ENCODE measurements at regions not wholly inside any gene's neighbourhood (a gene's known extent, or its start where the extent isn't known, plus 50 kb on each side); places are given as distances from the start of the nearest gene placed in this dataset.

DNA sequence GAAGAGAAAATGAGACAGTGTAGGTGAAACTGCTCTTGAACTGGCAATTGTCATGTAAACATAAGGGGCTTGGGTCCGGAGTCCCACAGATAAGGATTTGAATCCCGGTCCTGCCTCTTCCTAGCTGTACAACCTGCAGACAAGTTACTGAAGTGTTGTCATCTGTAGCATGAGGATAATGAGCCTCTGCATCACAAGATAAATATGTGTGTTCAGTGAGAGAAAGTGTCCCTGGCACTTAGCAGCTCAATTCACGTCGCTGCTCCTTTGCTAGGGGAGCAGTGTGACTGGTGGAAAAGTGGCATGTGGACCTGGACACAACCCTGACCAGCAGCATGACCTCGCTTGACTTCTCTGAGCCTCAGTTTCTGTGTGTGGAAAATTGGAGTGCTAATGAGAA is 73.7 kb upstream of the NECTIN1 start:
- Histone ChIP-seq H3K4me1 (replicated peaks in 1 of 2; ENCODE audit: control insufficient read depth in 2 of 2, insufficient read depth in 2 of 2, low read length in 2 of 2) (no peaks in the 10 kb centered on the region), H2AFZ (ENCODE audit: low read depth, low read length) (no peak overlapping the region), H3K27ac (ENCODE audit: extremely low read depth, low read depth, low read length) (no peak overlapping the region), H3K27me3 (ENCODE audit: control insufficient read depth in 2 of 2, insufficient read depth in 2 of 2, low read length in 2 of 2) (peaks cover 0 to 48% of the 10 kb centered on the region in 2 experiments; a peak in 2 of 5 replicates), H3K79me2 (ENCODE audit: control insufficient read depth, insufficient read depth, low read length) (no peaks in the 10 kb centered on the region), H3K4me3 (no peak overlapping the region), H3K4me2 (ENCODE audit: insufficient read depth, low read length) (no peak overlapping the region), H3K36me3 (ENCODE audit: control insufficient read depth, insufficient read depth, low read length) (no peaks in the 10 kb centered on the region), H3K9me3 (replicated peaks; ENCODE audit: control insufficient read depth, insufficient read depth, low read depth, low read length) (no peaks in the 10 kb centered on the region), H3K9me1 (ENCODE audit: control insufficient read depth, insufficient read depth, low read length) (no peaks in the 10 kb centered on the region), H4K20me1 (replicated peaks; ENCODE audit: control insufficient read depth, insufficient read depth, low read length) (peaks cover 8% of the 10 kb centered on the region), H3K9ac (ENCODE audit: insufficient read depth in 1 of 2, low read depth in 2 of 2, low read length in 2 of 2) (no peak overlapping the region)
- DNase-seq (ENCODE audit: extremely low read depth in 1 of 4, low spot score in 3 of 4) (no peak), FAIRE-seq (no peak), ATAC-seq (no peak)
- POLR2A ChIA-PET = no interaction called here
- TF ChIP-seq ZNF764 (CRISPR knock-in tag; IDR thresholded peaks at IDR 0.05; ENCODE audit: low read depth) (no peak), GATAD2A (IDR thresholded peaks at IDR 0.05) (no peak), CC2D1A (IDR thresholded peaks at IDR 0.05) (no peak), EZH2 (IDR thresholded peaks at IDR 0.05; ENCODE audit: borderline replicate concordance, low read depth, low read length) (no peak), ZNF143 (CRISPR knock-in tag; IDR thresholded peaks at IDR 0.05) (no peak), KLF1 (tag; IDR thresholded peaks at IDR 0.05) (no peak), L3MBTL2 (IDR thresholded peaks at IDR 0.05) (no peak), CBFB (CRISPR knock-in tag; IDR thresholded peaks at IDR 0.05) (no peak)
- in situ Hi-C loops (cut with MboI) (no loop called here), intact Hi-C loops (cut with micrococcal nuclease) (no loop called here)
- CTCF ChIA-PET (ENCODE audit: low intra/inter-chr PET ratio) = no interaction called here
- WGBS (ENCODE audit: insufficient coverage, low coverage, missing lambda C conversion rate) = 0% methylated on average over 5 of the region's 5 CpGs
- no TSS peak for BruUV-seq (replicated peaks)

DNA sequence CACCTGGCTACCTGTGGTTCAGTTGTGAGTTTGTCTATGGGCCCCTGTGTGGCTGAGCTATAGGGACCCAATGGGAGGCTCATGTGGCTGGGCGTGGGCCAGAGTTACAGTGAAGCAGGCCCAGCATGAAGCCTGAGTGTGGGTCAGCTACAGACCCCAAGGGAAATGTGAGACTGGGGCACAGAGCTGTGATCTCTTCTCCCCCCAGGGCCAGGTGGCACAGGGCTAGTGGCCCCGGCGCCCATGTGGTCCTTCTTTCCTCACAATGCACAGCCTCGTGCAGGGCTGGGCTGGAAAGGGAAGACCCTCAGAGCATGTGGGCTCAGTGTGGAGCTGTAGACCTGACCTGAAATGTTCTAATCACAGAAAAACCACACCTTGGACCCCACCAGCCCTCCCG is 71.6 kb upstream of the NECTIN1 start:
- H3K79me2 ChIP-seq (ENCODE audit: control insufficient read depth, insufficient read depth, low read length) = no peaks in the 10 kb centered on the region
- DNase-seq (ENCODE audit: extremely low read depth in 1 of 4, low spot score in 3 of 4) (no peak), ATAC-seq (no peak), FAIRE-seq (no peak)
- H3K27ac ChIP-seq (ENCODE audit: extremely low read depth, low read depth, low read length) = no peak overlapping the region
- WGBS (ENCODE audit: insufficient coverage, low coverage, missing lambda C conversion rate) = 0% methylated on average over 4 of the region's 5 CpGs
- no peak overlapping the region for H2AFZ ChIP-seq (ENCODE audit: low read depth, low read length)
- no peaks in the 10 kb centered on the region for H3K36me3 ChIP-seq (ENCODE audit: control insufficient read depth, insufficient read depth, low read length)
- CTCF ChIA-PET (ENCODE audit: low intra/inter-chr PET ratio) = no interaction called here
- BruUV-seq (replicated peaks) = no TSS peak
- no peak overlapping the region; a peak in 1 of 4 replicates for H3K9ac ChIP-seq (ENCODE audit: insufficient read depth in 1 of 2, low read depth in 2 of 2, low read length in 2 of 2)
- H3K9me3 ChIP-seq (replicated peaks; ENCODE audit: control insufficient read depth, insufficient read depth, low read depth, low read length) = no peaks in the 10 kb centered on the region
- no peaks in the 10 kb centered on the region for H3K9me1 ChIP-seq (ENCODE audit: control insufficient read depth, insufficient read depth, low read length)
- in situ Hi-C loops (cut with MboI) (no loop called here), intact Hi-C loops (cut with micrococcal nuclease) (no loop called here)
- POLR2A ChIA-PET = no interaction called here
- H3K4me2 ChIP-seq (ENCODE audit: insufficient read depth, low read length) = no peak overlapping the region
- peaks cover 0 to 2% of the 10 kb centered on the region in 2 experiments; a peak in 1 of 5 replicates for H3K4me1 ChIP-seq (replicated peaks in 1 of 2; ENCODE audit: control insufficient read depth in 2 of 2, insufficient read depth in 2 of 2, low read length in 2 of 2)
- H3K27me3 ChIP-seq (ENCODE audit: control insufficient read depth in 2 of 2, insufficient read depth in 2 of 2, low read length in 2 of 2) = peaks cover 0 to 52% of the 10 kb centered on the region in 2 experiments; a peak in 2 of 5 replicates
- no peak overlapping the region for H3K4me3 ChIP-seq
- H4K20me1 ChIP-seq (replicated peaks; ENCODE audit: control insufficient read depth, insufficient read depth, low read length) = peaks cover 10% of the 10 kb centered on the region
- no peak for TF ChIP-seq CHCHD3 (CRISPR knock-in tag; IDR thresholded peaks at IDR 0.05)
- TF ChIP-seq MTF1 (CRISPR knock-in tag; IDR thresholded peaks at IDR 0.05; ENCODE audit: borderline replicate concordance) = no peak
- TF ChIP-seq EGR1 (conservative IDR thresholded peaks at IDR 0.05) = no peak
- no peak for TF ChIP-seq SMARCA5 (IDR thresholded peaks at IDR 0.05)
- TF ChIP-seq FIP1L1 (IDR thresholded peaks at IDR 0.05; ENCODE audit: low read depth, low read length, poor library complexity, severe bottlenecking) = no peak
- TF ChIP-seq ZNF184 (CRISPR knock-in tag; IDR thresholded peaks at IDR 0.05) = no peak
- no peak for TF ChIP-seq CBFB (CRISPR knock-in tag; IDR thresholded peaks at IDR 0.05)
- no peak for TF ChIP-seq HDAC8 (tag; IDR thresholded peaks at IDR 0.05)
- TF ChIP-seq, protein P1, sequence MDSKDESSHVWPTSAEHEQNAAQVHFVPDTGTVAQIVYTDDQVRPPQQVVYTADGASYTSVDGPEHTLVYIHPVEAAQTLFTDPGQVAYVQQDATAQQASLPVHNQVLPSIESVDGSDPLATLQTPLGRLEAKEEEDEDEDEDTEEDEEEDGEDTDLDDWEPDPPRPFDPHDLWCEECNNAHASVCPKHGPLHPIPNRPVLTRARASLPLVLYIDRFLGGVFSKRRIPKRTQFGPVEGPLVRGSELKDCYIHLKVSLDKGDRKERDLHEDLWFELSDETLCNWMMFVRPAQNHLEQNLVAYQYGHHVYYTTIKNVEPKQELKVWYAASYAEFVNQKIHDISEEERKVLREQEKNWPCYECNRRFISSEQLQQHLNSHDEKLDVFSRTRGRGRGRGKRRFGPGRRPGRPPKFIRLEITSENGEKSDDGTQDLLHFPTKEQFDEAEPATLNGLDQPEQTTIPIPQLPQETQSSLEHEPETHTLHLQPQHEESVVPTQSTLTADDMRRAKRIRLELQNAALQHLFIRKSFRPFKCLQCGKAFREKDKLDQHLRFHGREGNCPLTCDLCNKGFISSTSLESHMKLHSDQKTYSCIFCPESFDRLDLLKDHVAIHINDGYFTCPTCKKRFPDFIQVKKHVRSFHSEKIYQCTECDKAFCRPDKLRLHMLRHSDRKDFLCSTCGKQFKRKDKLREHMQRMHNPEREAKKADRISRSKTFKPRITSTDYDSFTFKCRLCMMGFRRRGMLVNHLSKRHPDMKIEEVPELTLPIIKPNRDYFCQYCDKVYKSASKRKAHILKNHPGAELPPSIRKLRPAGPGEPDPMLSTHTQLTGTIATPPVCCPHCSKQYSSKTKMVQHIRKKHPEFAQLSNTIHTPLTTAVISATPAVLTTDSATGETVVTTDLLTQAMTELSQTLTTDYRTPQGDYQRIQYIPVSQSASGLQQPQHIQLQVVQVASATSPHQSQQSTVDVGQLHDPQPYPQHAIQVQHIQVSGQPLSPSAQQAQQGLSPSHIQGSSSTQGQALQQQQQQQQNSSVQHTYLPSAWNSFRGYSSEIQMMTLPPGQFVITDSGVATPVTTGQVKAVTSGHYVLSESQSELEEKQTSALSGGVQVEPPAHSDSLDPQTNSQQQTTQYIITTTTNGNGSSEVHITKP (IDR thresholded peaks at IDR 0.05; ENCODE audit: partially characterized antibody) = no peak
- no peak for TF ChIP-seq CEBPB (tag; IDR thresholded peaks at IDR 0.05)

Measured in K562 (cell line).